A549 (cell line): ENCODE measurements at regions not wholly inside any gene's neighbourhood (a gene's known extent, or its start where the extent isn't known, plus 50 kb on each side); places are given as distances from the start of the nearest gene placed in this dataset.

Experiments used
- ATAC-seq, 2 experiments: fragments of 200-7000 bp in 1 of 2; fragments of >200 bp in 1 of 2; cut with Nextera tagmentation in 1 of 2; cut with Tn5 transposase in 1 of 2; 3 replicates each; pipeline versions ENCODE4 v1.8.0 to v1.9.1; 2018 to 2020; ENCODE audit warnings: mild to moderate bottlenecking in 1 of 2, moderate library complexity in 1 of 2
- CTCF ChIA-PET: fragments of 300-600 bp; sonication (Branson Sonifier 250); formaldehyde crosslinking; extraction: SDS; loops from one replicate; lab custom pipeline; 2021; ENCODE audit warnings: antibody characterized with exemption, inconsistent platforms; lab: Yijun Ruan, JAX
- POLR2A ChIA-PET: fragments of 350-600 bp; formaldehyde crosslinking; extraction: SDS; loops from one replicate; lab custom pipeline; 2021; ENCODE audit warnings: antibody characterized with exemption, inconsistent platforms; lab: Yijun Ruan, JAX
- DNase-seq, 2 experiments: peaks; one replicate each; pipeline versions ENCODE4 v3.0.0 to v3.0.0-alpha.2; 2011 to 2016; ENCODE audit warnings: low read depth in 1 of 2, low spot score in 1 of 2
- FAIRE-seq: peaks from 2 replicates; lab custom pipeline; 2011; peaks lifted over from hg19 to GRCh38; lab: Jason Lieb, UNC
- H3K27ac ChIP-seq, 2 experiments: fragments of >200 bp; sonication (Bioruptor Twin); formaldehyde crosslinking; 3 replicates each; pipeline ENCODE4 v1.5.1; 2016 to 2017
- H3K4me1 ChIP-seq: fragments of >200 bp; sonication (Bioruptor Twin); formaldehyde crosslinking; 3 replicates; pipeline ENCODE4 v1.6.1; 2016
- H3K4me2 ChIP-seq: fragments of >200 bp; sonication (Bioruptor Twin); formaldehyde crosslinking; 3 replicates; pipeline ENCODE4 v1.6.1; 2016
- H3K4me3 ChIP-seq: fragments of >200 bp; sonication (Bioruptor Twin); formaldehyde crosslinking; 3 replicates; pipeline ENCODE4 v1.5.1; 2016
- H3K9me3 ChIP-seq: fragments of >200 bp; sonication (Bioruptor Twin); formaldehyde crosslinking; 3 replicates; pipeline ENCODE4 v1.6.1; 2016
- BHLHE40 ChIP-seq: IDR thresholded peaks from 2 replicates; pipeline ENCODE4 v1.6.1; 2012; ENCODE audit warnings: low read depth, low read length, inconsistent platforms
- CTCF ChIP-seq: fragments of >200 bp; sonication (Bioruptor Twin); formaldehyde crosslinking; IDR thresholded peaks from 3 replicates; pipeline ENCODE4 v1.5.1; 2016
- E2F6 ChIP-seq: IDR thresholded peaks from 2 replicates; pipeline ENCODE4 v1.6.1; 2012; ENCODE audit warnings: low read depth, borderline replicate concordance
- EHMT2 ChIP-seq: fragments of 200-600 bp; sonication (generic); IDR thresholded peaks from 2 replicates; pipeline ENCODE4 v1.6.1; 2016; ENCODE audit warnings: antibody characterized with exemption, low read depth, mild to moderate bottlenecking, moderate library complexity
- EP300 ChIP-seq, 2 experiments: fragments of >200 bp; sonication (Bioruptor Twin); formaldehyde crosslinking; IDR thresholded peaks; 2 replicates in 1 of 2; 3 replicates in 1 of 2; pipeline ENCODE4 v1.6.1; 2016 to 2017
- ESRRA ChIP-seq: fragments of 150-350 bp; IDR thresholded peaks from 2 replicates; pipeline ENCODE4 v1.6.1; 2014; ENCODE audit warnings: mild to moderate bottlenecking, low read length, borderline replicate concordance
- FOSB ChIP-seq: fragments of 250-450 bp; sonication (Bioruptor Pico); IDR thresholded peaks from 2 replicates; pipeline ENCODE4 v1.5.0; 2020; ENCODE audit warnings: mild to moderate bottlenecking, moderate library complexity
- HDAC2 ChIP-seq: fragments of 200-600 bp; sonication (generic); IDR thresholded peaks from 2 replicates; pipeline ENCODE4 v1.6.1; 2016
- HEYL ChIP-seq: fragments of 250-450 bp; sonication (Bioruptor Pico); IDR thresholded peaks from 2 replicates; pipeline ENCODE4 v1.8.0; 2021; ENCODE audit warnings: mild to moderate bottlenecking, moderate library complexity
- HOXA7 ChIP-seq: fragments of 250-450 bp; sonication (Bioruptor Pico); IDR thresholded peaks from 2 replicates; pipeline ENCODE4 v1.5.0; 2020; ENCODE audit warnings: mild to moderate bottlenecking, moderate library complexity
- HOXB13 ChIP-seq: fragments of 250-450 bp; sonication (Bioruptor Pico); IDR thresholded peaks from 2 replicates; pipeline ENCODE4 v1.5.0; 2020; ENCODE audit warnings: low read depth, mild to moderate bottlenecking, moderate library complexity
- JUNB ChIP-seq: fragments of >200 bp; sonication (Bioruptor Twin); formaldehyde crosslinking; IDR thresholded peaks from 2 replicates; pipeline ENCODE4 v1.6.1; 2016
- MAFK ChIP-seq: fragments of 450-650 bp; IDR thresholded peaks from 2 replicates; pipeline ENCODE4 v1.6.1; 2014; ENCODE audit not compliant: partially characterized antibody
- MAX ChIP-seq: IDR thresholded peaks from 2 replicates; pipeline ENCODE4 v1.6.1; 2012
- MAZ ChIP-seq: fragments of 150-350 bp; IDR thresholded peaks from 2 replicates; pipeline ENCODE4 v1.6.1; 2014; ENCODE audit warnings: antibody characterized with exemption, low read depth, low read length, borderline replicate concordance
- MYC ChIP-seq: IDR thresholded peaks from 2 replicates; pipeline ENCODE4 v1.6.1; 2012; ENCODE audit warnings: mild to moderate bottlenecking, inconsistent platforms, low read length, improper control_type of control experiment, borderline replicate concordance
- PHF8 ChIP-seq: fragments of 200-600 bp; sonication (generic); IDR thresholded peaks from 2 replicates; pipeline ENCODE4 v1.6.1; 2016; ENCODE audit warnings: low read depth, mild to moderate bottlenecking, antibody characterized with exemption, moderate library complexity, borderline replicate concordance
- POLR2A ChIP-seq: IDR thresholded peaks from 2 replicates; pipeline ENCODE4 v1.6.1; 2012; ENCODE audit warnings: mild to moderate bottlenecking, low read length
- RAD21 ChIP-seq, 2 experiments: fragments of >200 bp in 1 of 2; sonication (Bioruptor Twin) in 1 of 2; formaldehyde crosslinking in 1 of 2; IDR thresholded peaks in 1 of 2; conservative IDR thresholded peaks in 1 of 2; 2 replicates in 1 of 2; 3 replicates in 1 of 2; pipeline ENCODE4 v1.6.1; 2012 to 2018; ENCODE audit warnings: inconsistent platforms in 1 of 2
- RARB ChIP-seq: fragments of 250-450 bp; sonication (Bioruptor Pico); IDR thresholded peaks from 2 replicates; pipeline ENCODE4 v1.8.0; 2021; ENCODE audit warnings: mild to moderate bottlenecking, moderate library complexity
- RFX5 ChIP-seq: fragments of 450-650 bp; IDR thresholded peaks from 2 replicates; pipeline ENCODE4 v1.7.1; 2014; ENCODE audit warnings: antibody characterized with exemption, mild to moderate bottlenecking, moderate library complexity
- TFCP2L1 ChIP-seq: fragments of 250-450 bp; sonication (Bioruptor Pico); IDR thresholded peaks from 2 replicates; pipeline ENCODE4 v1.5.0; 2021; ENCODE audit warnings: mild to moderate bottlenecking
- TP53 ChIP-seq: fragments of 250-450 bp; sonication (Bioruptor Pico); IDR thresholded peaks from 2 replicates; pipeline ENCODE4 v1.5.0; 2021; ENCODE audit warnings: mild to moderate bottlenecking, moderate library complexity
- ZC3H11A ChIP-seq: fragments of 450-650 bp; IDR thresholded peaks from 2 replicates; pipeline ENCODE4 v1.6.1; 2014; ENCODE audit warnings: antibody characterized with exemption, mild to moderate bottlenecking
- ZNF302 ChIP-seq: fragments of 250-450 bp; sonication (Bioruptor Pico); IDR thresholded peaks from 2 replicates; pipeline ENCODE4 v1.9.0; 2021; ENCODE audit warnings: inconsistent platforms, mild to moderate bottlenecking, moderate library complexity
- ZSCAN20 ChIP-seq: fragments of 250-450 bp; sonication (Bioruptor Pico); IDR thresholded peaks from 2 replicates; pipeline ENCODE4 v1.8.0; 2022; ENCODE audit warnings: mild to moderate bottlenecking, moderate library complexity
- WGBS: methylation state at CpG from one replicate; pipeline ENCODE4 v1.1.6; 2017; ENCODE audit errors: missing lambda C conversion rate; 5-methylcytosine and 5-hydroxymethylcytosine counted together

GRCh38 chr2:191578031-191578430 is 99.9 kb upstream of the NABP1 start:
- TF ChIP-seq MAX (no peak), PHF8 (no peak), HDAC2 (no peak), CTCF (no peak), ESRRA (no peak), HOXB13 (no peak), E2F6 (no peak), ZNF302 (CRISPR knock-in tag) (no peak), TFCP2L1 (CRISPR knock-in tag) (no peak), TP53 (CRISPR knock-in tag) (no peak), RAD21 (conservative IDR thresholded peaks at IDR 0.05 in 1 of 2, IDR thresholded peaks at IDR 0.05 in 1 of 2) (no peak), RFX5 (no peak), HOXA7 (CRISPR knock-in tag) (no peak), POLR2A (no peak)
- peak overlapping the region in 1 of 2 experiments; percentile 25; a peak in 1 of 6 replicates for H3K27ac ChIP-seq

GRCh38 chr2:191580581-191580980 is 97.4 kb upstream of the NABP1 start:
- Histone ChIP-seq H3K4me1 (peaks cover 21% of the 10 kb centered on the region), H3K4me2 (no peak overlapping the region), H3K4me3 (no peak overlapping the region), H3K9me3 (no peaks in the 10 kb centered on the region), H3K27ac (peak overlapping the region in 1 of 2 experiments; percentile 18; a peak in 1 of 6 replicates)
- WGBS = 91% methylated on average over 4 of the region's 4 CpGs
- TF ChIP-seq HEYL (CRISPR knock-in tag) (no peak), MAZ (no peak), BHLHE40 (no peak), EP300 (IDR thresholded peaks at IDR 0.05) (no peak), HOXA7 (CRISPR knock-in tag) (no peak), ZNF302 (CRISPR knock-in tag) (no peak), RARB (CRISPR knock-in tag) (no peak), EHMT2 (no peak), ZSCAN20 (CRISPR knock-in tag) (no peak), ZC3H11A (no peak), JUNB (no peak), MAX (no peak), TP53 (CRISPR knock-in tag) (no peak), MAFK (no peak), MYC (no peak), FOSB (CRISPR knock-in tag) (no peak)
- CTCF ChIA-PET = no interaction called here
- DNase-seq = no peak
- FAIRE-seq = no peak
- POLR2A ChIA-PET = interaction anchor here (0.7 kb wide), 1 partner anchor 97 kb away, joined by 3 read pairs; the partner anchor contains the start of gene NABP1
- no peak for ATAC-seq

More at GRCh38 chr2:191578031-191578430, 99.9 kb upstream of the NABP1 start:
- ChIA-PET POLR2A (no interaction called here), CTCF (interaction anchor here (1.1 to 2.5 kb wide), 2 partner anchors 11 to 113 kb away, joined by 3 to 7 read pairs; no protein-coding TSS in a partner anchor)
- DNase-seq = no peak
- Histone ChIP-seq H3K4me2 (no peak overlapping the region), H3K4me1 (peaks cover 30% of the 10 kb centered on the region), H3K9me3 (no peaks in the 10 kb centered on the region), H3K4me3 (no peak overlapping the region)
- ATAC-seq = no peak
- 93% methylated on average over 3 of the region's 3 CpGs for WGBS
- FAIRE-seq = no peak
